GM10266 (cell line): ENCODE measurements at regions not wholly inside any gene's neighbourhood (a gene's known extent, or its start where the extent isn't known, plus 50 kb on each side); places are given as distances from the start of the nearest gene placed in this dataset.
"Not testable (repeated sequence)": the region's sequence is repeated elsewhere in the genome, so short reads cannot be mapped to it uniquely, and the experiment has no call there.

Source experiments
- DNase-seq: peaks from one replicate; pipeline ENCODE4 v3.0.0; 2012; ENCODE audit errors: extremely low spot score
- TF ChIP-seq, protein P1 (sequence below): IDR thresholded peaks from 2 replicates; pipeline ENCODE4 v1.5.1; 2012; ENCODE audit warnings: mild to moderate bottlenecking, low read depth; ENCODE audit not compliant: control insufficient read depth, insufficient read depth; ENCODE audit errors: missing control alignments

DNA sequence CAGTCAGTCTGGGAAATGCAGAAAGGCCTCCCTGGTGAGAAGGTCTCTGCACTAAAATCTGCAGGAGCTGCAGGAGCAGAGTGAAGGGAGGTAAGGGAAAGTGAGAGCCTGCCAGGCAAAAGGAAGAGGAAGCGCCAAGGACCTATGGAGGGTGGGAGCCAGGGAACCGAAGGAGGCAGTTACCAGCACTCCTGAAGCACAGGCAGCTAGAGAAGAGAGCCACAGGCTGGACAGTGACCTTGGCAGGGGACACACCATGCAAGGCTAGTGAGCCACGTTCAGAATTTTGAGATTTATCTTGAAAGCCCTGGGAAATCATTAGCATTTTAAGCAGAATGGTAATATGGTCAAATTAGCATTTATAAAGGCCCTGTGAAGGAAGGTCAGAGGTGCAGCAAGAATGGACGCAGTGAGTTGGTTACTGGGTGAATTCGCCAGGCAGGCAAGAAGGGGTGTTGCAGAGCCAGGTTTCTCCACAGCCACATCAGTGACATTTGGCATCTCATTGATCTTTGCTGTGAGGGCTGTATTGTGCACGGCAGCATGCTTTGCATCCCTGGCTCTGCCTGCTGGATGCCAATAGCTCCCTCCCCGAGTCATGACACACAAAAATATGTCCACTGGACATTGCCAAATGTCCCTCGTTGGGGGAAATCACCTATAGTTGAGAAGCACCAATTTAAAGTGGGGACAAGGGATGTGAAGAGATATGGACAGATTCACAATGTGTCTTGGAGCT, 54.7 kb upstream of the LANCL2 start:
- TF ChIP-seq, protein P1, sequence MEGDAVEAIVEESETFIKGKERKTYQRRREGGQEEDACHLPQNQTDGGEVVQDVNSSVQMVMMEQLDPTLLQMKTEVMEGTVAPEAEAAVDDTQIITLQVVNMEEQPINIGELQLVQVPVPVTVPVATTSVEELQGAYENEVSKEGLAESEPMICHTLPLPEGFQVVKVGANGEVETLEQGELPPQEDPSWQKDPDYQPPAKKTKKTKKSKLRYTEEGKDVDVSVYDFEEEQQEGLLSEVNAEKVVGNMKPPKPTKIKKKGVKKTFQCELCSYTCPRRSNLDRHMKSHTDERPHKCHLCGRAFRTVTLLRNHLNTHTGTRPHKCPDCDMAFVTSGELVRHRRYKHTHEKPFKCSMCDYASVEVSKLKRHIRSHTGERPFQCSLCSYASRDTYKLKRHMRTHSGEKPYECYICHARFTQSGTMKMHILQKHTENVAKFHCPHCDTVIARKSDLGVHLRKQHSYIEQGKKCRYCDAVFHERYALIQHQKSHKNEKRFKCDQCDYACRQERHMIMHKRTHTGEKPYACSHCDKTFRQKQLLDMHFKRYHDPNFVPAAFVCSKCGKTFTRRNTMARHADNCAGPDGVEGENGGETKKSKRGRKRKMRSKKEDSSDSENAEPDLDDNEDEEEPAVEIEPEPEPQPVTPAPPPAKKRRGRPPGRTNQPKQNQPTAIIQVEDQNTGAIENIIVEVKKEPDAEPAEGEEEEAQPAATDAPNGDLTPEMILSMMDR = no peak
- no peak for DNase-seq

DNA sequence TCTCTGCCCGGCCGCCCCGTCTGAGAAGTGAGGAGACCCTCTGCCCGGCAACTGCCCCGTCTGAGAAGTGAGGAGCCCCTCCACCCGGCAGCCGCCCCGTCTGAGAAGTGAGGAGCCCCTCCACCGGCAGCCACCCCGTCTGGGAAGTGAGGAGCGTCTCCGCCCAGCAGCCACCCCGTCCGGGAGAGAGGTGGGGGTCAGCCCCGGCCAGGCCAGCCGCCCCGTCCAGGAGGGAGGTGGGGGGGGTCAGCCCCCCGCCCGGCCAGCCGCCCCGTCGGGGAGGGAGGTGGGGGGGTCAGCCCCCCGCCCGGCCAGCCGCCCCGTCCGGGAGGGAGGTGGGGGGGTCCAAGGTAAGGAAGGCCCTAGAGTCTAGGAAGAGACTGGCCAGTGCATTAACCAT, 53.2 kb upstream of the LANCL2 start:
- not testable (repeated sequence) for DNase-seq

DNA sequence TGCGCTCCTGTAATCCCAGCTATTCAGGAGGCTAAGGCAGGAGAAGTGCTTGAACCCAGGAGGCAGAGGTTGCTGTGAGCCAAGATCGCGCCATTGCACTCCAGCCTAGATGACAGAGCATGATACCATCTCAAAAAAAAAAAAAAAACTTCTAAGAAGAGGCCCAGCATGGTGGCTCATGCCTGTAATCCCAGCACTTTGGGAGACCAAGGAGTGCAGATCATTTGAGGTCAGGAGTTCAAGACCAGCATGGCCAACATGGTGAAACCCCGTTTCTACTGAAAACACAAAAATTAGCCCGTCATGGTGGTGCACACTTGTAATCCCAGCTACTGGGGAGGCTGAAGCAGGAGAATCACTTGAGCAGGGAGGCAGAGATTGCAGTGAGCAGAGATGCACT, 51.5 kb upstream of the LANCL2 start:
- not testable (repeated sequence) for DNase-seq

DNA sequence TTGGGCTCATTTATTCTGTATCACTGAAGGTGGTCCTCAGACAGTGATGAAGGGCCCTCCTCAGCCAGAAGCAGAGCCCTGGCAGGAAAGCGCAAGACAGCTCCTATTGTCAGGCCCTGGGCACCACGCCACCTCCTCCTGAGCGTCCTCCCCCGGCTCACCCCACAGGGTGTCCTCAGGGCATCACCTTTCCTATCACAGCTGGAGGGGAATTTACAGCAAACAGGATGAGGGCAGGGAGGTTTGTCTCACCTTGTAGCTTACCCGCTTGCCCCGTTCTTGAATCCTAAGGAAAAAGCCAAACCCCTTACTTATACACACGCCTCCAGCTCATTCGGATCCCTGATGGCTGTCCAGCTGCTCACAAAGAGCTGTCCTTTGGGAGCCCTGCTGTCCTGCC, 50.2 kb upstream of the LANCL2 start:
- no peak for DNase-seq
- TF ChIP-seq, protein P1 = no peak
